K562 (cell line): ENCODE measurements at regions not wholly inside any gene's neighbourhood (a gene's known extent, or its start where the extent isn't known, plus 50 kb on each side); places are given as distances from the start of the nearest gene placed in this dataset.
A peak's percentile ranks its signal among the peaks of the same experiment; 100 is the strongest.

Source experiments
- CSDE1 ChIP-seq, 2 experiments: fragments of 450-650 bp; IDR thresholded peaks; 2 replicates each; pipeline ENCODE4 v1.6.1; 2016; ENCODE audit warnings: mild to moderate bottlenecking in 1 of 2
- ETS1 ChIP-seq: conservative IDR thresholded peaks from 2 replicates; pipeline ENCODE4 v1.6.1; 2011; ENCODE audit warnings: low read depth, mild to moderate bottlenecking, low read length; ENCODE audit not compliant: control insufficient read depth
- FOXO4 ChIP-seq: fragments of 450-650 bp; formaldehyde crosslinking; IDR thresholded peaks from 2 replicates; pipeline ENCODE4 v1.4.0; 2020; ENCODE audit warnings: mild to moderate bottlenecking, moderate library complexity
- GMEB1 ChIP-seq: fragments of 250-450 bp; sonication (Bioruptor Pico); IDR thresholded peaks from 2 replicates; pipeline ENCODE4 v1.4.0; 2020; ENCODE audit warnings: mild to moderate bottlenecking
- KLF16 ChIP-seq: IDR thresholded peaks from 2 replicates; pipeline ENCODE4 v1.6.1; 2016; ENCODE audit warnings: antibody characterized with exemption
- NELFE ChIP-seq: IDR thresholded peaks from 2 replicates; pipeline ENCODE4 v1.6.1; 2011; ENCODE audit warnings: mild to moderate bottlenecking; ENCODE audit not compliant: insufficient read depth, insufficient read length
- NR0B1 ChIP-seq: fragments of 450-650 bp; IDR thresholded peaks from one replicate; pipeline ENCODE4 v1.6.1; 2018; ENCODE audit warnings: mild to moderate bottlenecking, moderate library complexity; ENCODE audit not compliant: partially characterized antibody
- NR1H2 ChIP-seq: sonication (generic); formaldehyde crosslinking; IDR thresholded peaks from 2 replicates; pipeline ENCODE4 v1.4.0; 2020; ENCODE audit warnings: mild to moderate bottlenecking, missing genetic modification reagents
- RBBP5 ChIP-seq: fragments of 200-600 bp; sonication (generic); IDR thresholded peaks from 2 replicates; pipeline ENCODE4 v1.6.1; 2012; ENCODE audit warnings: borderline replicate concordance, mild to moderate bottlenecking, low read length, control low read depth, inconsistent platforms; ENCODE audit not compliant: insufficient read depth, poor library complexity, severe bottlenecking
- YBX1 ChIP-seq: fragments of 450-650 bp; IDR thresholded peaks from 2 replicates; pipeline ENCODE4 v1.7.1; 2016; ENCODE audit warnings: mild to moderate bottlenecking
- YY1 ChIP-seq, 3 experiments: IDR thresholded peaks; 2 replicates each; pipeline ENCODE4 v1.6.1; 2011; ENCODE audit warnings: low read length in 2 of 3, mild to moderate bottlenecking in 2 of 3, moderate library complexity in 2 of 3, borderline replicate concordance in 1 of 3, control low read depth in 1 of 3, low read depth in 1 of 3; ENCODE audit not compliant: insufficient read depth in 3 of 3, insufficient replicate concordance in 2 of 3, control insufficient read depth in 1 of 3, insufficient read length in 1 of 3; ENCODE audit errors: extremely low read depth in 1 of 3
- ZNF436 ChIP-seq: fragments of 250-450, 450-650 bp; sonication (Bioruptor Pico); formaldehyde crosslinking; IDR thresholded peaks from 2 replicates; pipeline ENCODE4 v1.7.0; 2020; ENCODE audit warnings: mild to moderate bottlenecking
- ZNF507 ChIP-seq: conservative IDR thresholded peaks from 2 replicates; pipeline ENCODE4 v1.6.1; 2017; ENCODE audit warnings: missing genetic modification characterization, missing compliant biosample characterization
- TF ChIP-seq, protein P1 (sequence below): fragments of 450-650 bp; IDR thresholded peaks from 2 replicates; pipeline ENCODE4 v1.6.1; 2017; ENCODE audit warnings: mild to moderate bottlenecking, moderate library complexity

DNA sequence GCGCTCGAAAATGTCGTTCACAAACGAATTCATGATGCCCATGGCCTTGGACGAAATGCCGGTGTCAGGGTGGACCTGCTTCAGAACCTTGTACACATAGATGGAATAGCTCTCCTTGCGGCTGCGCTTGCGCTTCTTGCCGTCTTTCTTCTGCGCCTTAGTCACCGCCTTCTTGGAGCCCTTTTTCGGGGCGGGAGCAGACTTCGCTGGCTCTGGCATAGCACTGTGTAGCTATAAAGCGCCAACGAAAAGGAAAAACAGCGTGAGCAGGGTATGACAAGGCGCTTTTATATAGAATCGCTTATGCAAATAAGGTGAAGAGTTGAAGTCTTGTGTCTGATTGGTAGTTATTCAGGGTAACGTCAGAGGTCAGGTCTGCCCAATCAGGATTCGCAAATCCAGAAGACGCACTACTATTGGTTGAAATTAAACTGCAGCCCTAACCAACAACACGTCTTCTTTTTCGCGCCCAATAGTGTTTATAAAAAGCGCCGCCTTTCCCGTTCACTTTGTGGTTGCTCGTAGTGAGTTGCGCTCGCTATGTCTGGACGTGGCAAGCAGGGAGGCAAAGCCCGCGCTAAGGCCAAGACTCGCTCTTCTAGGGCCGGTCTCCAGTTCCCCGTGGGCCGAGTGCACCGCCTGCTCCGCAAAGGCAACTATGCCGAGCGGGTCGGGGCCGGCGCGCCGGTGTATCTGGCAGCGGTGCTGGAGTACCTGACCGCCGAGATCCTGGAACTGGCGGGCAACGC lies 114.8 kb upstream of the PRSS16 start (continued):
- no peak for TF ChIP-seq ZNF507 (tag)
- no peak for TF ChIP-seq RBBP5
- TF ChIP-seq, protein P1, sequence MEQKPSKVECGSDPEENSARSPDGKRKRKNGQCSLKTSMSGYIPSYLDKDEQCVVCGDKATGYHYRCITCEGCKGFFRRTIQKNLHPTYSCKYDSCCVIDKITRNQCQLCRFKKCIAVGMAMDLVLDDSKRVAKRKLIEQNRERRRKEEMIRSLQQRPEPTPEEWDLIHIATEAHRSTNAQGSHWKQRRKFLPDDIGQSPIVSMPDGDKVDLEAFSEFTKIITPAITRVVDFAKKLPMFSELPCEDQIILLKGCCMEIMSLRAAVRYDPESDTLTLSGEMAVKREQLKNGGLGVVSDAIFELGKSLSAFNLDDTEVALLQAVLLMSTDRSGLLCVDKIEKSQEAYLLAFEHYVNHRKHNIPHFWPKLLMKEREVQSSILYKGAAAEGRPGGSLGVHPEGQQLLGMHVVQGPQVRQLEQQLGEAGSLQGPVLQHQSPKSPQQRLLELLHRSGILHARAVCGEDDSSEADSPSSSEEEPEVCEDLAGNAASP = no peak
- TF ChIP-seq FOXO4 (CRISPR knock-in tag) = peak; percentile 30; the same call in 1 of the 2 replicates
- TF ChIP-seq NELFE = peak; percentile 98
- TF ChIP-seq GMEB1 (CRISPR knock-in tag) = no peak
- peak in 1 of 2 experiments; percentile 87; a peak in 2 of 4 replicates for TF ChIP-seq CSDE1 (IDR thresholded peaks at IDR 0.05)
- peak in 2 of 3 experiments; percentile 78 to 84 for TF ChIP-seq YY1 (IDR thresholded peaks at IDR 0.05; ENCODE audit: borderline replicate concordance in 1 of 3, control insufficient read depth in 1 of 3, extremely low read depth in 1 of 3, insufficient read depth in 3 of 3, insufficient read length in 1 of 3, insufficient replicate concordance in 2 of 3, low read depth in 1 of 3, low read length in 2 of 3)
- no peak for TF ChIP-seq NR1H2 (CRISPR knock-in tag)
- no peak for TF ChIP-seq YBX1
- no peak for TF ChIP-seq KLF16
- TF ChIP-seq ZNF436 = 0 out of 2 replicates have a peak, but pooled peaks have one; percentile 49
- no peak for TF ChIP-seq NR0B1
- TF ChIP-seq ETS1 = peak; percentile 96
